Glomerular visceral epithelial cell (primary cell): ENCODE measurements at regions not wholly inside any gene's neighbourhood (a gene's known extent, or its start where the extent isn't known, plus 50 kb on each side); places are given as distances from the start of the nearest gene placed in this dataset.
A peak's percentile ranks its signal among the peaks of the same experiment; 100 is the strongest.
"Not testable (repeated sequence)": the region's sequence is repeated elsewhere in the genome, so short reads cannot be mapped to it uniquely, and the experiment has no call there.

Experiments
- DNase-seq: peaks from one replicate; pipeline ENCODE4 v3.0.0-alpha.2; 2016; ENCODE audit errors: extremely low spot score

- DNase-seq, result no peak
Measured at GRCh38 chr4:173475751-173476150, 54.3 kb downstream of the HAND2 start.

- no peak for DNase-seq
Measured at GRCh38 chr4:173469622-173470021, 60.4 kb downstream of the HAND2 start.

GRCh38 chr4:173468314-173468713 lies 61.7 kb downstream of the HAND2 start:
- no peak for DNase-seq

GRCh38 chr4:173466101-173466500 lies 63.9 kb downstream of the HAND2 start:
- DNase-seq, result no peak

- DNase-seq, result no peak
Measured at GRCh38 chr4:173464481-173464880, 65.5 kb downstream of the HAND2 start.

- no peak for DNase-seq
Measured at GRCh38 chr4:173463816-173464215, 64.9 kb upstream of the SCRG1 start.

GRCh38 chr4:173461170-173461569 lies 62.3 kb upstream of the SCRG1 start:
- peak; percentile 15 for DNase-seq

- no peak for DNase-seq
Measured at GRCh38 chr4:173459857-173460256, 60.9 kb upstream of the SCRG1 start.

- no peak for DNase-seq
Measured at GRCh38 chr4:173457893-173458292, 59.0 kb upstream of the SCRG1 start.

GRCh38 chr4:173451435-173451834 lies 52.5 kb upstream of the SCRG1 start:
- DNase-seq, result not testable (repeated sequence)

GRCh38 chr4:173450281-173450680 lies 51.4 kb upstream of the SCRG1 start:
- DNase-seq, result no peak

GRCh38 chr4:173449380-173449717 lies 50.4 kb upstream of the SCRG1 start:
- no peak for DNase-seq

GRCh38 chr4:173448608-173449379 lies 49.9 kb upstream of the SCRG1 start:
- no peak for DNase-seq
